Ovary (tissue), 7 donors: ENCODE measurements at regions not wholly inside any gene's neighbourhood (a gene's known extent, or its start where the extent isn't known, plus 50 kb on each side); places are given as distances from the start of the nearest gene placed in this dataset.

ENCODE experiments used
- DNase-seq, 5 donors: peaks; one replicate each; pipeline ENCODE4 v3.0.0-alpha.2; 2019 to 2020
- H3K27ac ChIP-seq, 2 donors: fragments of 200-600 bp; one replicate each; pipeline versions ENCODE4 v1.5.1 to v1.8.0; 2019 to 2022
- H3K27me3 ChIP-seq: fragments of 200-600 bp; one replicate; pipeline ENCODE4 v1.8.0; 2022
- H3K36me3 ChIP-seq: fragments of 200-600 bp; sonication (generic); one replicate; pipeline ENCODE4 v1.5.1; 2019
- H3K4me1 ChIP-seq: one replicate; pipeline ENCODE4 v1.8.1; 2013; ENCODE audit warnings: mild to moderate bottlenecking, moderate library complexity; ENCODE audit not compliant: insufficient read depth
- H3K4me3 ChIP-seq: fragments of 200-600 bp; sonication (generic); one replicate; pipeline ENCODE4 v1.5.1; 2017
- H3K9me3 ChIP-seq, 2 donors: fragments of 200-600 bp in 1 of 2; sonication (generic) in 1 of 2; one replicate each; pipeline versions ENCODE4 v1.5.1 to v1.8.1; 2013 to 2019; ENCODE audit warnings: mild to moderate bottlenecking in 1 of 2, moderate library complexity in 1 of 2
- CTCF ChIP-seq, 3 donors: fragments of 450-650 bp in 2 of 3; fragments of 200-600 bp in 1 of 3; IDR thresholded peaks; one replicate each; pipeline versions ENCODE4 v1.5.1 to v1.8.0; 2016 to 2022; ENCODE audit warnings: antibody characterized with exemption in 3 of 3, mild to moderate bottlenecking in 1 of 3
- EP300 ChIP-seq: sonication (generic); formaldehyde crosslinking; IDR thresholded peaks from one replicate; pipeline ENCODE4 v1.6.1; 2017; ENCODE audit warnings: antibody characterized with exemption
- POLR2A ChIP-seq: fragments of 450-650 bp; IDR thresholded peaks from one replicate; pipeline ENCODE4 v1.6.1; 2017; ENCODE audit warnings: antibody characterized with exemption, mild to moderate bottlenecking, moderate library complexity
- WGBS, 3 donors: extraction: QIAGEN DNeasy Blood & Tissue Kit in 1 of 3; methylation state at CpG; one replicate each; pipeline versions ENCODE4 v1.1.5 to v1.1.7; 2013 to 2017; 5-methylcytosine and 5-hydroxymethylcytosine counted together
- intact Hi-C, 4 donors: fragments of 100-400 bp; cut with DNase I; formaldehyde crosslinking; loops; one replicate each; pipeline versions ENCODE4 v1.11.0 to v1.15.1; 2022 to 2023
- donor health status: DM: no; HTN: no; CAD: no; lungs with moderate emphysema.
- donor health status: DM: no; HTN: no; CAD: no.
- donor health status: Bipolar disorder and iron deficiency.
- donor health status: DM: no; HTN: no; CAD: no.
- donor health status: DM: yes; HTN: yes; CAD: no.

GRCh38 chr1:60866917-60867531 lies 215.3 kb upstream of the NFIA start:
- 28 to 42% (median 30%) methylated on average over 3 of the region's 3 CpGs for WGBS, 3 donors
- no peak overlapping the region for H3K27ac ChIP-seq
- H3K36me3 ChIP-seq = no peaks in the 10 kb centered on the region
- H3K4me3 ChIP-seq = no peak overlapping the region
- H3K4me1 ChIP-seq = no peaks in the 10 kb centered on the region
- H3K9me3 ChIP-seq = no peaks in the 10 kb centered on the region
- H3K27me3 ChIP-seq = no peaks in the 10 kb centered on the region
- DNase-seq = no peak
- intact Hi-C loops = no loop called here
- TF ChIP-seq POLR2A = no peak
- no peak for TF ChIP-seq EP300
- TF ChIP-seq CTCF (IDR thresholded peaks at IDR 0.05) = no peak

- Histone ChIP-seq H3K4me1 (no peaks in the 10 kb centered on the region), H3K27me3 (no peaks in the 10 kb centered on the region), H3K9me3 (no peaks in the 10 kb centered on the region), H3K4me3 (no peak overlapping the region), H3K27ac (no peak overlapping the region), H3K36me3 (no peaks in the 10 kb centered on the region)
- TF ChIP-seq POLR2A (no peak), CTCF (IDR thresholded peaks at IDR 0.05) (no peak), EP300 (no peak)
- intact Hi-C loops = no loop called here
- DNase-seq = no peak
- 63 to 70% (median 70%) methylated on average over 13 of the region's 13 CpGs for WGBS, 3 donors
Measured at GRCh38 chr1:60866226-60866900, 216.0 kb upstream of the NFIA start.

GRCh38 chr1:60865166-60865565 lies 217.2 kb upstream of the NFIA start:
- Histone ChIP-seq H3K9me3 (no peaks in the 10 kb centered on the region), H3K36me3 (no peaks in the 10 kb centered on the region), H3K27ac (no peak overlapping the region), H3K4me3 (no peak overlapping the region), H3K4me1 (no peaks in the 10 kb centered on the region), H3K27me3 (no peaks in the 10 kb centered on the region)
- WGBS, 3 donors = 90 to 92% (median 90%) methylated on average over 8 of the region's 8 CpGs
- DNase-seq = no peak
- intact Hi-C loops = no loop called here
- TF ChIP-seq EP300 (no peak), CTCF (IDR thresholded peaks at IDR 0.05) (no peak), POLR2A (no peak)

GRCh38 chr1:60864722-60865121 lies 217.6 kb upstream of the NFIA start:
- TF ChIP-seq EP300 (no peak), POLR2A (no peak), CTCF (IDR thresholded peaks at IDR 0.05) (no peak)
- Histone ChIP-seq H3K27ac (no peak overlapping the region), H3K4me1 (no peaks in the 10 kb centered on the region), H3K4me3 (no peak overlapping the region), H3K9me3 (no peaks in the 10 kb centered on the region), H3K36me3 (no peaks in the 10 kb centered on the region), H3K27me3 (no peaks in the 10 kb centered on the region)
- DNase-seq = no peak
- intact Hi-C loops = no loop called here
- WGBS, 3 donors = 87 to 92% (median 87%) methylated on average over 5 of the region's 5 CpGs
